ENCODE measurements at regions not wholly inside any gene's neighbourhood (a gene's known extent, or its start where the extent isn't known, plus 50 kb on each side); places are given as distances from the start of the nearest gene placed in this dataset.

DNA sequence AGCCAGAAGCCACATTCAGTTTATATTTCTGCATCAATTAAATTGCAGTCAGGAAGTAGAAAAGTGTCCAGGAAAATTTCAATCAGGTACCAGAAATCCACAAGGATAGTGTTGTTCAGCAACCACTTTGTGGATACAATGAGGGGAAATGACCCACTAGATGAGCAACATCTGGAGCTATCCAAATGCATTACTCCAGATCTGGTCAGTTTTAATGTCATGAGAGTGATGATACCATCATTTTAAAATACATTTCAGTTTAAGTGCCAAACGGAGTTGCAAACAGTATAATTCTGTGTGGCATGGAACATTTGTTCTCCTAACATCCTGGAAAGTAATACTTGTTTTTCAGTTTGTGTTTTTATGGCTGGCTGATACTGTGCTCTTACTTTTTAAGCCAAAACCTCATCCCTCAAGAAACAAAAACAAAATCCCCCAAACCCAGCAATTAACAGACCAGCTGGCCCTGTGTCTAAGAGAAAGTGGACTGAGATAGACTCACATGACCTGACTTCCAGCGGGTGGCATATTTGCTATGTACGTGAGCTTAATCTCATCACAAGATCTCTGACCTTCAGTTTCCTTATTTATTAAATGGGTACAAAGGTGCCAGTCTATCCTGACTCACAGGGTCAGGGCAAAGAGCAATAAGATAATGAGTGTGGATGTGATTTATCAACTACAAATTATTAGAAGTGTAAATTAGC is 58.8 kb upstream of the CNKSR3 start:
- H3K27me3 ChIP-seq (ENCODE audit: control insufficient read depth in 4 of 4, insufficient read depth in 4 of 4, low read length in 3 of 4): no peaks in the 10 kb centered on the region
- no peaks in the 10 kb centered on the region for H3K9me3 ChIP-seq (ENCODE audit: control insufficient read depth in 4 of 4, low read length in 3 of 4)
- no peak overlapping the region for H3K27ac ChIP-seq (ENCODE audit: low read depth in 1 of 2, low read length in 2 of 2)
- H3K9ac ChIP-seq (ENCODE audit: low read depth in 1 of 2, low read length in 2 of 2): no peak overlapping the region
- DNase-seq (ENCODE audit: low spot score): no peak
- no peaks in the 10 kb centered on the region for H3K36me3 ChIP-seq (ENCODE audit: control insufficient read depth in 4 of 4, insufficient read depth in 3 of 4, low read depth in 1 of 4, low read length in 3 of 4)
- H3K4me3 ChIP-seq (ENCODE audit: low read depth in 1 of 3, low read length in 3 of 3): no peak overlapping the region
- peaks cover 0 to 5% (median 2%) of the 10 kb centered on the region in 4 donors for H3K4me1 ChIP-seq (ENCODE audit: control insufficient read depth in 4 of 4, insufficient read depth in 4 of 4, low read length in 3 of 4)
- TF ChIP-seq HNF4A (conservative IDR thresholded peaks at IDR 0.05): peak; percentile 78 to 92
- TF ChIP-seq NR2F2 (IDR thresholded peaks at IDR 0.05): peak; percentile 11
- TF ChIP-seq, protein P1, sequence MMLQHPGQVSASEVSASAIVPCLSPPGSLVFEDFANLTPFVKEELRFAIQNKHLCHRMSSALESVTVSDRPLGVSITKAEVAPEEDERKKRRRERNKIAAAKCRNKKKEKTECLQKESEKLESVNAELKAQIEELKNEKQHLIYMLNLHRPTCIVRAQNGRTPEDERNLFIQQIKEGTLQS (IDR thresholded peaks at IDR 0.05): no peak
- TF ChIP-seq GABPA (IDR thresholded peaks at IDR 0.05 in 1 of 2, conservative IDR thresholded peaks at IDR 0.05 in 1 of 2): no peak
- no peak for TF ChIP-seq TAF1 (conservative IDR thresholded peaks at IDR 0.05)
- peak; percentile 30 for TF ChIP-seq HNF4G (IDR thresholded peaks at IDR 0.05)
- TF ChIP-seq EGR1 (IDR thresholded peaks at IDR 0.05; ENCODE audit: low read depth in 2 of 2): no peak
- TF ChIP-seq RAD21 (IDR thresholded peaks at IDR 0.05): peak in 1 of 2 donors; percentile 11
- TF ChIP-seq RXRA (IDR thresholded peaks at IDR 0.05): peak in 1 of 2 donors; percentile 54
- TF ChIP-seq, protein P2, sequence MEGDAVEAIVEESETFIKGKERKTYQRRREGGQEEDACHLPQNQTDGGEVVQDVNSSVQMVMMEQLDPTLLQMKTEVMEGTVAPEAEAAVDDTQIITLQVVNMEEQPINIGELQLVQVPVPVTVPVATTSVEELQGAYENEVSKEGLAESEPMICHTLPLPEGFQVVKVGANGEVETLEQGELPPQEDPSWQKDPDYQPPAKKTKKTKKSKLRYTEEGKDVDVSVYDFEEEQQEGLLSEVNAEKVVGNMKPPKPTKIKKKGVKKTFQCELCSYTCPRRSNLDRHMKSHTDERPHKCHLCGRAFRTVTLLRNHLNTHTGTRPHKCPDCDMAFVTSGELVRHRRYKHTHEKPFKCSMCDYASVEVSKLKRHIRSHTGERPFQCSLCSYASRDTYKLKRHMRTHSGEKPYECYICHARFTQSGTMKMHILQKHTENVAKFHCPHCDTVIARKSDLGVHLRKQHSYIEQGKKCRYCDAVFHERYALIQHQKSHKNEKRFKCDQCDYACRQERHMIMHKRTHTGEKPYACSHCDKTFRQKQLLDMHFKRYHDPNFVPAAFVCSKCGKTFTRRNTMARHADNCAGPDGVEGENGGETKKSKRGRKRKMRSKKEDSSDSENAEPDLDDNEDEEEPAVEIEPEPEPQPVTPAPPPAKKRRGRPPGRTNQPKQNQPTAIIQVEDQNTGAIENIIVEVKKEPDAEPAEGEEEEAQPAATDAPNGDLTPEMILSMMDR (IDR thresholded peaks at IDR 0.05; ENCODE audit: low read depth, low read length, missing input control): no peak
- TF ChIP-seq, protein P3, sequence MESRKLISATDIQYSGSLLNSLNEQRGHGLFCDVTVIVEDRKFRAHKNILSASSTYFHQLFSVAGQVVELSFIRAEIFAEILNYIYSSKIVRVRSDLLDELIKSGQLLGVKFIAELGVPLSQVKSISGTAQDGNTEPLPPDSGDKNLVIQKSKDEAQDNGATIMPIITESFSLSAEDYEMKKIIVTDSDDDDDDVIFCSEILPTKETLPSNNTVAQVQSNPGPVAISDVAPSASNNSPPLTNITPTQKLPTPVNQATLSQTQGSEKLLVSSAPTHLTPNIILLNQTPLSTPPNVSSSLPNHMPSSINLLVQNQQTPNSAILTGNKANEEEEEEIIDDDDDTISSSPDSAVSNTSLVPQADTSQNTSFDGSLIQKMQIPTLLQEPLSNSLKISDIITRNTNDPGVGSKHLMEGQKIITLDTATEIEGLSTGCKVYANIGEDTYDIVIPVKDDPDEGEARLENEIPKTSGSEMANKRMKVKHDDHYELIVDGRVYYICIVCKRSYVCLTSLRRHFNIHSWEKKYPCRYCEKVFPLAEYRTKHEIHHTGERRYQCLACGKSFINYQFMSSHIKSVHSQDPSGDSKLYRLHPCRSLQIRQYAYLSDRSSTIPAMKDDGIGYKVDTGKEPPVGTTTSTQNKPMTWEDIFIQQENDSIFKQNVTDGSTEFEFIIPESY (IDR thresholded peaks at IDR 0.05): peak; percentile 25
- TF ChIP-seq FOXA2 (IDR thresholded peaks at IDR 0.05): peak; percentile 16
- TF ChIP-seq YY1 (IDR thresholded peaks at IDR 0.05): no peak
- TF ChIP-seq, protein P4, sequence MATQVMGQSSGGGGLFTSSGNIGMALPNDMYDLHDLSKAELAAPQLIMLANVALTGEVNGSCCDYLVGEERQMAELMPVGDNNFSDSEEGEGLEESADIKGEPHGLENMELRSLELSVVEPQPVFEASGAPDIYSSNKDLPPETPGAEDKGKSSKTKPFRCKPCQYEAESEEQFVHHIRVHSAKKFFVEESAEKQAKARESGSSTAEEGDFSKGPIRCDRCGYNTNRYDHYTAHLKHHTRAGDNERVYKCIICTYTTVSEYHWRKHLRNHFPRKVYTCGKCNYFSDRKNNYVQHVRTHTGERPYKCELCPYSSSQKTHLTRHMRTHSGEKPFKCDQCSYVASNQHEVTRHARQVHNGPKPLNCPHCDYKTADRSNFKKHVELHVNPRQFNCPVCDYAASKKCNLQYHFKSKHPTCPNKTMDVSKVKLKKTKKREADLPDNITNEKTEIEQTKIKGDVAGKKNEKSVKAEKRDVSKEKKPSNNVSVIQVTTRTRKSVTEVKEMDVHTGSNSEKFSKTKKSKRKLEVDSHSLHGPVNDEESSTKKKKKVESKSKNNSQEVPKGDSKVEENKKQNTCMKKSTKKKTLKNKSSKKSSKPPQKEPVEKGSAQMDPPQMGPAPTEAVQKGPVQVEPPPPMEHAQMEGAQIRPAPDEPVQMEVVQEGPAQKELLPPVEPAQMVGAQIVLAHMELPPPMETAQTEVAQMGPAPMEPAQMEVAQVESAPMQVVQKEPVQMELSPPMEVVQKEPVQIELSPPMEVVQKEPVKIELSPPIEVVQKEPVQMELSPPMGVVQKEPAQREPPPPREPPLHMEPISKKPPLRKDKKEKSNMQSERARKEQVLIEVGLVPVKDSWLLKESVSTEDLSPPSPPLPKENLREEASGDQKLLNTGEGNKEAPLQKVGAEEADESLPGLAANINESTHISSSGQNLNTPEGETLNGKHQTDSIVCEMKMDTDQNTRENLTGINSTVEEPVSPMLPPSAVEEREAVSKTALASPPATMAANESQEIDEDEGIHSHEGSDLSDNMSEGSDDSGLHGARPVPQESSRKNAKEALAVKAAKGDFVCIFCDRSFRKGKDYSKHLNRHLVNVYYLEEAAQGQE (IDR thresholded peaks at IDR 0.05): no peak
- no peak for TF ChIP-seq SP1 (IDR thresholded peaks at IDR 0.05)
- TF ChIP-seq JUND (IDR thresholded peaks at IDR 0.05): peak in 1 of 2 donors; percentile 60
- peak; percentile 15 for TF ChIP-seq FOXA1 (IDR thresholded peaks at IDR 0.05)
- TF ChIP-seq, protein P5, sequence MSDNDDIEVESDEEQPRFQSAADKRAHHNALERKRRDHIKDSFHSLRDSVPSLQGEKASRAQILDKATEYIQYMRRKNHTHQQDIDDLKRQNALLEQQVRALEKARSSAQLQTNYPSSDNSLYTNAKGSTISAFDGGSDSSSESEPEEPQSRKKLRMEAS (IDR thresholded peaks at IDR 0.05): no peak
- 28% methylated on average over 3 of the region's 3 CpGs for WGBS
